IMR-90 (cell line): ENCODE measurements at regions not wholly inside any gene's neighbourhood (a gene's known extent, or its start where the extent isn't known, plus 50 kb on each side); places are given as distances from the start of the nearest gene placed in this dataset.

Experiments
- ATAC-seq: fragments of 200-7000 bp; cut with Tn5 transposase; 2 replicates; pipeline ENCODE4 v1.9.1; 2020; ENCODE audit warnings: low read depth, mild to moderate bottlenecking, moderate library complexity
- BruUV-seq: library from RNA; stranded (reverse); fragments of 400-500 nt; replicated peaks from 2 replicates; lab custom pipeline; 2021; lab: Mats Ljungman, UMichigan
- CTCF ChIA-PET: fragments of 300-600 bp; formaldehyde crosslinking; extraction: SDS; loops from one replicate; lab custom pipeline; 2021; ENCODE audit warnings: antibody characterized with exemption; lab: Yijun Ruan, JAX
- POLR2A ChIA-PET: fragments of 300-600 bp; sonication (Branson Sonifier 250); formaldehyde crosslinking; loops from one replicate; lab custom pipeline; 2022; ENCODE audit warnings: antibody characterized with exemption; ENCODE audit not compliant: unreplicated experiment; lab: Charles Lee
- DNase-seq: peaks from one replicate; pipeline ENCODE4 v3.0.0; 2013
- H2AFZ ChIP-seq: replicated peaks from 2 replicates; pipeline ENCODE3; 2013; ENCODE audit warnings: low read length, mild to moderate bottlenecking; ENCODE audit not compliant: poor library complexity
- H2AK5ac ChIP-seq: 2 replicates; pipeline ENCODE4 v1.6.1; 2013; ENCODE audit warnings: low read depth, low read length, inconsistent platforms
- H2AK9ac ChIP-seq: replicated peaks from 2 replicates; pipeline ENCODE3; 2013; ENCODE audit warnings: mild to moderate bottlenecking, low read depth, low read length, moderate library complexity; ENCODE audit not compliant: poor library complexity
- H2BK120ac ChIP-seq: 2 replicates; pipeline ENCODE4 v1.6.1; 2013; ENCODE audit warnings: low read depth, low read length, inconsistent platforms
- H2BK15ac ChIP-seq: 3 replicates; pipeline ENCODE4 v1.6.1; 2013; ENCODE audit warnings: low read depth, low read length, inconsistent platforms
- H2BK20ac ChIP-seq: 2 replicates; pipeline ENCODE4 v1.6.1; 2013; ENCODE audit warnings: low read depth, mild to moderate bottlenecking, inconsistent platforms, low read length, moderate library complexity
- H2BK5ac ChIP-seq: 2 replicates; pipeline ENCODE4 v1.6.1; 2013; ENCODE audit warnings: mild to moderate bottlenecking, low read depth, low read length, inconsistent platforms; ENCODE audit not compliant: poor library complexity, severe bottlenecking
- H3K14ac ChIP-seq: replicated peaks from 2 replicates; pipeline ENCODE4 v1.6.1; 2013; ENCODE audit warnings: low read depth, low read length, inconsistent platforms
- H3K18ac ChIP-seq: 2 replicates; pipeline ENCODE4 v1.6.1; 2013; ENCODE audit warnings: low read depth, low read length, control low read depth
- H3K23ac ChIP-seq: 2 replicates; pipeline ENCODE4 v1.6.1; 2013; ENCODE audit warnings: low read depth, low read length, inconsistent platforms
- H3K27ac ChIP-seq: 2 replicates; pipeline ENCODE4 v1.5.1; 2013; ENCODE audit warnings: mild to moderate bottlenecking, control low read depth, low read length; ENCODE audit not compliant: insufficient read depth
- H3K27me3 ChIP-seq: 2 replicates; pipeline ENCODE4 v1.6.1; 2013; ENCODE audit warnings: low read length; ENCODE audit not compliant: control insufficient read depth, insufficient read depth
- H3K36me3 ChIP-seq: 2 replicates; pipeline ENCODE4 v1.6.1; 2013; ENCODE audit warnings: low read length, mixed read lengths; ENCODE audit not compliant: control insufficient read depth, insufficient read depth
- H3K4ac ChIP-seq: 2 replicates; pipeline ENCODE4 v1.6.1; 2013; ENCODE audit warnings: low read depth, low read length, inconsistent platforms
- H3K4me1 ChIP-seq: 2 replicates; pipeline ENCODE4 v1.6.1; 2013; ENCODE audit warnings: low read length, mixed read lengths; ENCODE audit not compliant: control insufficient read depth, insufficient read depth
- H3K4me2 ChIP-seq: 2 replicates; pipeline ENCODE4 v1.6.1; 2013; ENCODE audit warnings: low read depth, mild to moderate bottlenecking, control low read depth, low read length, moderate library complexity
- H3K4me3 ChIP-seq: 2 replicates; pipeline ENCODE4 v1.5.1; 2013; ENCODE audit warnings: low read depth, mild to moderate bottlenecking, control low read depth, low read length, moderate library complexity; ENCODE audit not compliant: insufficient read depth
- H3K56ac ChIP-seq: 2 replicates; pipeline ENCODE4 v1.6.1; 2013; ENCODE audit warnings: low read length, inconsistent platforms; ENCODE audit not compliant: insufficient read depth; ENCODE audit errors: extremely low read depth
- H3K79me1 ChIP-seq, 2 experiments: 2 replicates each; pipeline ENCODE4 v1.6.1; 2013; ENCODE audit warnings: low read length in 2 of 2, inconsistent platforms in 1 of 2, low read depth in 1 of 2
- H3K9ac ChIP-seq: 2 replicates; pipeline ENCODE4 v1.6.1; 2013; ENCODE audit warnings: low read depth, low read length, control low read depth
- H3K9me1 ChIP-seq: 2 replicates; pipeline ENCODE4 v1.6.1; 2013; ENCODE audit warnings: low read length, inconsistent platforms; ENCODE audit not compliant: insufficient read depth
- H3K9me3 ChIP-seq: 2 replicates; pipeline ENCODE4 v1.6.1; 2013; ENCODE audit warnings: low read length; ENCODE audit not compliant: control insufficient read depth, insufficient read depth
- H4K20me1 ChIP-seq: 2 replicates; pipeline ENCODE4 v1.6.1; 2013; ENCODE audit warnings: low read length, inconsistent platforms; ENCODE audit not compliant: insufficient read depth
- H4K5ac ChIP-seq: 2 replicates; pipeline ENCODE4 v1.6.1; 2013; ENCODE audit warnings: mild to moderate bottlenecking, low read depth, low read length, control low read depth
- H4K8ac ChIP-seq, 2 experiments: 2 replicates each; pipeline ENCODE4 v1.6.1; 2013; ENCODE audit warnings: low read depth in 2 of 2, low read length in 2 of 2, control low read depth in 1 of 2, inconsistent platforms in 1 of 2
- H4K91ac ChIP-seq: 2 replicates; pipeline ENCODE4 v1.6.1; 2013; ENCODE audit warnings: low read depth, low read length, inconsistent platforms; ENCODE audit not compliant: insufficient read depth
- BHLHE40 ChIP-seq: fragments of 150-350 bp; IDR thresholded peaks from 2 replicates; pipeline ENCODE4 v1.6.1; 2016; ENCODE audit warnings: mild to moderate bottlenecking, low read depth, low read length
- WGBS, 2 experiments: methylation state at CpG; one replicate each; pipeline versions ENCODE4 v1.1.5 to v1.1.7; 2013; ENCODE audit warnings: missing lambda C conversion rate in 2 of 2; ENCODE audit not compliant: insufficient read length in 1 of 2; ENCODE audit errors: extremely low coverage in 2 of 2; 5-methylcytosine and 5-hydroxymethylcytosine counted together
- dilution Hi-C: fragments of 300-500 bp; cut with HindIII; formaldehyde crosslinking; loops from one replicate; pipeline ENCODE4 v1.14.3; 2018; ENCODE audit warnings: low sequenced_read_pairs; ENCODE audit not compliant: unreplicated experiment
- in situ Hi-C: fragments of 300-500 bp; cut with MboI; formaldehyde crosslinking; loops from 3 replicates; pipeline ENCODE4 v1.14.3; 2019; ENCODE audit warnings: low sequenced_read_pairs, inconsistent platforms, mixed read lengths
- intact Hi-C: fragments of 100-400 bp; cut with micrococcal nuclease; formaldehyde crosslinking; loops from 2 replicates; pipeline ENCODE4 v1.10.0; 2022
- TF ChIP-seq, protein P1 (sequence below): fragments of 150-350 bp; IDR thresholded peaks from 2 replicates; pipeline ENCODE4 v1.6.1; 2016; ENCODE audit warnings: low read depth, mild to moderate bottlenecking, low read length, moderate library complexity, borderline replicate concordance

DNA sequence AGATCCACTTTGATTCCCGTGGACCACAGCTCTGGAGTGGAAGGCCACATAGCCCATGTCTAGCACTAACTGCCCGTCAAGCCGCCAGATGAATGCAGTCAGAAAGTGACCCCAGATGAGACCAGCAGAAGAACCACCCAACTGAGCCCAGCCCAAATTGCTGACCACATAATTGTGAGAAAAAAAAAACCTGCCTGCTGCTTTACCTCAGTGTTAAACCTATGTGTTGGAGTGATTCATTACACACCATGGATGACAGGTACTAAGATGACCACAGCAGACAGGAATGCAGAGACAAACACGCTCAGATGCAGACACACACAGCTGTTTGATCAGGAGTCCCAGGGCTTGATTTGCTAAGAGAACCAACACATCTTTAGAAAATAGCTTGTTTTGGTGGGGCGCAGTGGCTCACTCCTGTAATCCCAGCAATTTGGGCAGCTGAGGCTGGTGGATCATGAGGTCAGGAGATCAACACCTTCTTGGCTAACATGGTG lies 168.1 kb upstream of the PPP2R2D start:
- CTCF ChIA-PET: no interaction called here
- dilution Hi-C loops: no loop called here

More for the DNA sequence above, 168.1 kb upstream of the PPP2R2D start:
- Histone ChIP-seq H3K14ac (no peak overlapping the region), H3K36me3 (no peaks in the 10 kb centered on the region), H3K9me3 (peaks cover 42% of the 10 kb centered on the region), H3K27ac (no peak overlapping the region), H3K4ac (no peak overlapping the region), H3K4me1 (no peaks in the 10 kb centered on the region), H3K27me3 (no peaks in the 10 kb centered on the region), H2BK120ac (no peak overlapping the region), H4K20me1 (no peaks in the 10 kb centered on the region), H2AFZ (no peak overlapping the region), H3K4me3 (no peak overlapping the region), H2AK9ac (no peak overlapping the region), H3K4me2 (no peak overlapping the region), H4K8ac (no peak overlapping the region), H2BK5ac (no peak overlapping the region), H2AK5ac (no peak overlapping the region), H4K91ac (no peak overlapping the region), H4K5ac (no peak overlapping the region), H2BK20ac (no peak overlapping the region), H3K9ac (no peak overlapping the region), H3K79me1 (no peaks in the 10 kb centered on the region), H2BK15ac (no peak overlapping the region), H3K9me1 (no peaks in the 10 kb centered on the region), H3K56ac (no peak overlapping the region), H3K23ac (no peak overlapping the region), H3K18ac (no peak overlapping the region)
- no CpG with 5 or more reads among the region's 5 CpGs for WGBS, 2 experiments
- ATAC-seq (no peak), DNase-seq (no peak)
- intact Hi-C loops (no loop called here), in situ Hi-C loops (no loop called here)
- no peak for TF ChIP-seq BHLHE40
- TF ChIP-seq, protein P1, sequence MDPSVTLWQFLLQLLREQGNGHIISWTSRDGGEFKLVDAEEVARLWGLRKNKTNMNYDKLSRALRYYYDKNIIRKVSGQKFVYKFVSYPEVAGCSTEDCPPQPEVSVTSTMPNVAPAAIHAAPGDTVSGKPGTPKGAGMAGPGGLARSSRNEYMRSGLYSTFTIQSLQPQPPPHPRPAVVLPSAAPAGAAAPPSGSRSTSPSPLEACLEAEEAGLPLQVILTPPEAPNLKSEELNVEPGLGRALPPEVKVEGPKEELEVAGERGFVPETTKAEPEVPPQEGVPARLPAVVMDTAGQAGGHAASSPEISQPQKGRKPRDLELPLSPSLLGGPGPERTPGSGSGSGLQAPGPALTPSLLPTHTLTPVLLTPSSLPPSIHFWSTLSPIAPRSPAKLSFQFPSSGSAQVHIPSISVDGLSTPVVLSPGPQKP: no peak
- no TSS peak for BruUV-seq
- POLR2A ChIA-PET: no interaction called here
